Vagina (tissue), 2 donors: ENCODE measurements at regions not wholly inside any gene's neighbourhood (a gene's known extent, or its start where the extent isn't known, plus 50 kb on each side); places are given as distances from the start of the nearest gene placed in this dataset.

ENCODE experiments used
- CTCF ChIP-seq, 3 experiments: fragments of 450-650 bp in 2 of 3; fragments of 200-600 bp in 1 of 3; sonication (generic) in 1 of 3; IDR thresholded peaks; one replicate each; pipeline ENCODE4 v1.5.1; 2017 to 2019; ENCODE audit warnings: antibody characterized with exemption in 3 of 3, mild to moderate bottlenecking in 2 of 3, moderate library complexity in 2 of 3
- POLR2A ChIP-seq, 2 donors: fragments of 450-650 bp; IDR thresholded peaks; one replicate each; pipeline ENCODE4 v1.6.1; 2017; ENCODE audit warnings: antibody characterized with exemption in 2 of 2, mild to moderate bottlenecking in 2 of 2, moderate library complexity in 2 of 2
- POLR2AphosphoS5 ChIP-seq, 2 donors: sonication (generic); formaldehyde crosslinking; IDR thresholded peaks; one replicate each; pipeline ENCODE4 v1.9.0; 2017; ENCODE audit warnings: antibody characterized with exemption in 2 of 2, mild to moderate bottlenecking in 2 of 2, low read depth in 1 of 2; ENCODE audit not compliant: insufficient read depth in 1 of 2

- TF ChIP-seq CTCF (IDR thresholded peaks at IDR 0.05) = no peak
- TF ChIP-seq POLR2A (IDR thresholded peaks at IDR 0.05) = no peak
- TF ChIP-seq POLR2AphosphoS5 (IDR thresholded peaks at IDR 0.05; ENCODE audit: insufficient read depth in 1 of 2, low read depth in 1 of 2) = no peak
Observed at GRCh38 chr16:79980650-79981521, 380.3 kb upstream of the MAF start.
